Stimulated activated naive CD4-positive, alpha-beta T cell (primary cell): ENCODE measurements at regions not wholly inside any gene's neighbourhood (a gene's known extent, or its start where the extent isn't known, plus 50 kb on each side); places are given as distances from the start of the nearest gene placed in this dataset.

Experiments used
- DNase-seq, 6 experiments: peaks; one replicate each; lab custom pipeline; 2025; lab: John Stamatoyannopoulos, UW

GRCh38 chr20:22404419-22405170 is 179.8 kb downstream of the FOXA2 start:
- no peak for DNase-seq

DNA sequence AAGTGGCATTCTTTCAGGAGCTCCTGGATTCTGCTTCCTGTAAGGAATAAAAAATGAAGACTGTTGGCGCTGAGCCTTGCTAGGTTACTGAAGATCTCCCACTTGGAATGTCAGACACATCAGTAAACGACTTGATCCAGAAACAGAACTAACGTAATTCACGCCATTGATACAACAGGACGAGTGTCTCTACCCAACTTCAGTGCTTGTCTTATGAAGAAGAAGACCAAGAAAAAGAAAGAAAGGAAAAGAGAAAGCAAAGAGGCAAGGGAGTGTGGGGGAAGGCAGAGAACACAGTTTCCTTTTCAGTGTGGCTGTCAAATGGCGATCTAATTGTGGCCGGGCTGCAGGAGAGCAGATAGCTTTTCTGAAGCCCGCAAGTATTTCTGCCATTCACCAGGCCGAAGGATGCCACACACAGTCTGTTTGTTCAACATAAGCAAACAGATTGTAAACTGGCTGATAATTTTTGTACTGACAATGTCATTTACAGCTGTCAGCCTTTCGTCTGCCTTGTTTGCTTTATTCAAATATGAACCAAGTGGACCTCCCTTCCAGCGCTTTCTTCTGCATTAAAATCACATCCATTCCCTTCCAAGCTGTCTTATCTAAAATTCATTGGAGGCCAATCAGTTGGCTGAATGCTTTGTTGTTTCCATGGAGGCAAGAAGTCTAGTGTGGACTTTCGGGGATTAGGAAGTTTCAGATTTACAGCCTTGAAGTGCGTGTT is 180.6 kb downstream of the FOXA2 start:
- DNase-seq: no peak

GRCh38 chr20:22403022-22403631 is 181.2 kb downstream of the FOXA2 start:
- no peak for DNase-seq

- no peak for DNase-seq
Observed at GRCh38 chr20:22402550-22402949, 181.8 kb downstream of the FOXA2 start.

GRCh38 chr20:22400440-22400839 is 183.9 kb downstream of the FOXA2 start:
- DNase-seq: no peak

GRCh38 chr20:22394583-22394982 is 189.8 kb downstream of the FOXA2 start:
- no peak for DNase-seq

DNA sequence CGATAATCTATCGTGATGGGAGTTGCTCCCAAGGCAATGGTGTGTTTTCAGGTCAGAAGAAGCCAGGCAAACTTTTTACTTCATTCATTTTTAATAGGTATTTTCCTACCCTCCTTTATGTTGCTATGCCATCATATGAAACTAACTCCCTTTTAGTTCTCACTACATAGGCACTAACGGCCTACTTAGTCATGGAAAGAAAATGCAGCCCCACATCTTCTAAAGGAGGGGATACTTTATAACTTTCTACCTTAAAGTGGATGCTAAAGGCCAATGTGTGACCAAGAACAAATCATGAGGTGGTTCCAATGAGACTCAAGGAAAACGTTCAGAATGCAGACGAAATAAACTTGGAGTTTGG is 193.8 kb downstream of the FOXA2 start:
- no peak for DNase-seq

DNA sequence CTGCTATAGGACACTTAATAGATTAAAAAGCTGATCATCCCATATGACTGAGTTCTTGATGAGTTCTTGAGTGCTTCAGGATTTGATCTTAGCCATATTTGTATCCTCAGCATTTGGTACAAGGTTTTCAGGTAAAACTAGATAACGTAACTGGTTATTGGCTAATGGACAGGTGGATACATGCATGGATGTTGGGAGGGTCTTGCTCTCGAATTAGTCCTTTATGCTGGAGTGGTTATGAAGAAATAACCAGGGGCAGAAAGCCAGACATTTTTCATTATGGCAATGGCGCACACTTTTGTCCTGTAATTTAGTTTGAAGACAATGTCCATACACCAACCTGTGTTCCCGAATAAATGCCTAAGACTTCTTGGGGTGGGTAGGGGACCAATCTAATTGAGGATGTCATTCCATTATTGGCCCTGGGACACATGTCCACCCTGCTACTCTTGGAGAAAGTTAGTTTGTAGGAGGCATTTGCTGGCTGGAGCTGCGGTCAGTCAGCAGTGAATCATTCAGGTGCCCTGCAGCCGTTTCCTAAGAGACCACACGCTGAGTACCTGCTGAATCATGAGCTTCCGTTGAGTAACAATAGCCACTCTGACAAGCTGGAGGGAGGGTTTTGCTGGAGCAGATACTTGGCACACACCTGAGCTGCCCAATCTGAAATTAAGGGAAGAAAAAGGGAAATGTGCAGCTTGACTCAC is 194.4 kb downstream of the FOXA2 start:
- no peak for DNase-seq

DNA sequence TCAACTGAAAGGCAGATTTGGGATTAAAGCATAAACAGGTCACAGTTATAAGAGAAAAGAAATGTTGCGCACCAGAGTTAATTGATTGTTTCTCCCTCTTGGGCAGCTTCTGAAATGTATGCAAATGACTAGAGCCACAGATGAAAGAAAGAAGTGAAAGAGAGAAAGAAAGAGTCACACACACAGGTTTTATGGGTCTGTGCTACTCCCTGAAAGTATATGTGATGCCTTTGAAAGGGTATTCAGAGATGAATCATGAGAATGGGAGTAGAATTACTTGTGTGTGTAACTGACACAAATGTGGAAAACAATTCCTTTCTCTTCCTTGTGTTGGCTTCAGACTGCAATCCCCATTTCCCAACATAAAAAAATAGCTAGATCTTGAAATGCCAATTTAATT is 196.9 kb downstream of the FOXA2 start:
- DNase-seq: no peak

- DNase-seq: no peak
Observed at GRCh38 chr20:22386306-22386623, 198.1 kb downstream of the FOXA2 start.

GRCh38 chr20:22385602-22386305 is 198.6 kb downstream of the FOXA2 start:
- no peak for DNase-seq

DNA sequence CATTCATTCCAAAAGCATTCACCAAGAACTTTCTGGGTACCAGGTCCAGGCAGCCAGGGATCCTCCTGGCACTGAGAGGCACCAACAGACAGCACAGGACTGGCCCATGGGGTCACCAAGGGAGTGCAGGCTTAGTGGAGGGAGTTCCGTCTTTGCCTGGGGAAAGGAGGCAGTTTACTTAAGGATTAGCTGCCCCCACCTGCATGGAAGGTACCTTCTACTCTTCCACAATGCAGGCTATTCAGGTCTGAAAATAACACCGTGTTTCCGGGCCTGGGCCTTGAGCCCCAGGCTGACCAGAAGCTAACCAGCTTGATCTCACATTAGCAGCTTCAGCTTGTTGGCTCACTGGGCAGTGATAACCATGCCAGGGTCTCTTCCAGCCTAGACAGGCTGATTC is 199.4 kb downstream of the FOXA2 start:
- DNase-seq: no peak

DNA sequence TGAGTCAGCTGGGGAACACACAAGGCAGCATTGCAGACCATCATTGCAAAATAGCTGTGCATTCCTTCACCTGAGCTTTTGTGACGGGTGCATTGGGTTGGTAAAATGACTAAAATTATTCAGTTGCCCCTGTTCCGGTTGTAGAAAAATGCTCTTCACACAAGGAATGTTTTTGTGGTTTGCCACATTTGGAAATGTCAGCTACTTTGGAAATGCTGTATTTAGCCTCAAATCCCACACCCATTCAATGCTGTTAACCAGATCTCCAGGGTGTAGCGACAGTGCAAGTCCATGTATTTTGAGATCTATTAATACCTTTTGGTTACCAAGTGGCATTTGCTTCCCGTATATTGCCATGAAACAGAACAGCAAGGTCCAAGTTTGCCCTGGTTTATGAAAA is 201.2 kb downstream of the FOXA2 start:
- no peak for DNase-seq

DNA sequence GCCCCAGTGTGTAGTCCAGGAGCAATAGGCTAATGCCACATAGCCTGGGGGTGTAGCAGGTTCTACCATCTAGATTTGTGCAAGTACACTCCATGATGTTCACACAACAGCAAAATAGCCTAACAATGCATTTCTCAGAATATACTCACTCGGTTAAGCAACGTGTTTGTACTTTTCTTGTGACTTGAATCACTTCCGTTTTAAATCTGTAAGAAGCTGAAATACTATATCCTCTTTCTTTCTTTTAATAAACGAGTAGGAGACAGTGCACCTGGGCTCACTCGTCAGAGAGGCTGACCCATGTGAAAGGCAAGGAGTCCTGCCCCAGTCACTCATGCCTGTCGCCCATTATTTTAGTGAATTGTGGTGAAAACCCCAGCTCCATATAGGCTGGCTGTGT is 201.6 kb downstream of the FOXA2 start:
- DNase-seq: no peak

DNA sequence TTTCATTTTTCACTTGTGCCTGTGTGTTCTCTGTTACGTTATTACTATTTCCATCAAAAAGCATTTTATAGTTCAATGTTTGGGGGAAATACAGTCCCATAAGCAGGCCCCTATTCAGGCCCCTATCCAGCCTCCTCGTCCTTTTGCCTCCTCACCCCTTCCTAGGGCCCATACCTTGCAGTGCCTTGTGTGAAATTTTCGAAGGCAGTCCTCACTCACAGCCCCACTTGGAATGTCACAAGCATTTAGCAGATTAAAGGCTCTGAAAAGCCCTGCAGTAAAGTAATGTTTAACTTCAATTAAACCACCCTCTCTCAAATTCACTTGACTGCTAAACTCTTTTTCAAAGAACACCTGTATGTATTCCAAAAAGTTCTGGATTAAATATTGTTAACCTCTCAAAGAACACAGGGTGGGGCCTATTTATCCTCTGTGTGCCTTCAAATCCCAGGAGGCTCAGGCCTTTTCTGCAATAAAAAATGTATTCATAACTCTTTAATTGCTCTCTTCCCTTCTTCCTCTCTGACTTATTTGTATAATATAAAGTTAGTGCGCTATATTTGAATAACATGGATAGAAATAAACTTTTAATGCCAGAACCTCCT is 202.5 kb downstream of the FOXA2 start:
- no peak for DNase-seq

DNA sequence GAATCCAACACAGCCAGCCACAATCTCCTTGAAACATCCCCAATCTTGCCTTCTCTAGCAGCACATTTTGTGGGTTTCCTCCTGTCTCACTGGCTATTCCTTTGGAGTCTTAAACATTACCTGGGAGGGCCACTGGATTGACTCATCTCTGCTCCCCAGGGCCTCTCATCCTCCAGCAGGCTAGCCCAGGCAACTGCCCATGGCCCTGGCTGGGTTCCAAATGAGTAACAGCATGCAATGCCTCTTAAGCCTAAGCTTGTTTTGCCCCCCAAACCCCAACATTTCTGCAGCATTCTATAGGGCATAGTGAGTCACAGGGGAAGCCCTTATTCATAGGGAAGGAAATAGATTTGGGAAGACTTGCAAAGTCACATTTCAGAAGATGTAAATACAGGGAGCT is 204.9 kb downstream of the FOXA2 start:
- no peak for DNase-seq

GRCh38 chr20:22374678-22375590 is 209.4 kb downstream of the FOXA2 start:
- DNase-seq: no peak

DNA sequence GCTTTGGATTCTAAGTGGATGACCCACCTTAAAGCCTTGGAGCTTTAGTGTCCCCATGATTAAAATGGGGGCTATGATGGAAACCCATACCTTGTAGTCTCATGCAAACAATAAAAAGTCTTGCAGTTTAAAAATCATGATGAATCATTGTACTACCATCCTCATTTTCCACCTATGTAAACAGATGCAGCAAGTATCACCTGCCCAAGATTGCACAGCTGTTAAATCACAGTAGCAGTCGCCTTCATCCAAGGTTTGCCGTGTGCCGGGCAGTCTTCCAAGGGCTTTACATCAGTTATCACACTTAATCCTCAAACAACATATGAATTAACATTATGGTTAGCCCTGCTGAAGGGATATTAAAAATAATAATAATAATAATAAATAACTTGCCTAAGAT is 210.3 kb downstream of the FOXA2 start:
- no peak for DNase-seq

DNA sequence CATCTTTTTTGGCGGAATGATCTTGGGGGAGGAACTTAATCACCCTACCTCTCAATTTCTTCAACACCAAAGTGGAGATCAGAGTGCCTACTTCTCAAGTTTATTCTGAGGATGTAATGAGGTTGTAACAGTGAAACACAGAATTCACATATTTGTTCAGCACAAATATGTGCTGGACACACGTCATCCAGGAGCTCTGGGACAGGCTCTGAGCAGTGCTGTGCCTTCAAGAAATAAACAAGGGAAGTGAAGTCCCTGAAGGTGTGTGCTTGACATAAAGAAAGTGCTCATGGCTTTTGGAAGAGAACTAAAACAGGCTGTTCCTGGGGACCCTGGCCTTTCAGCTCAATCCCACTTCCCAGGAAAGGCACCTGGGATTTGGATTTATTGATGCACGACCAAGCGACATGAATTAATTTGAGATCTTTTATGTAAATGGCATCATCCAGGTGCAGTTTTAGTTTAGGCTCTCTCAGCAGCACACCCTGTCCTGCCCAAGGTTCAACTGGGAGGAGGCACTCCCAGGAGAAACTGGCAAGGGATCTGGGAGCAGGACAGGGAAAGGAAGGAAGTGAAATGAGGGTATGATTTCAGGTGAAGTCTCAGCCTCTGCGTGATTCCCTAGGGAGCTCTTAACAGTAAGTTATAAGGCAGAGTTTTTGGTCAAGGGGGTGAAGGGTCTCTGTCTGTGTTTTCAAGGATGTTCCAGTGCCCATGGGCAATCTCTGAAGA is 211.0 kb downstream of the FOXA2 start:
- no peak for DNase-seq

- peak in 2 of 6 experiments; percentile 3 to 19 for DNase-seq
Observed at GRCh38 chr20:22371843-22372242, 212.5 kb downstream of the FOXA2 start.
